ENCODE measurements at regions not wholly inside any gene's neighbourhood (a gene's known extent, or its start where the extent isn't known, plus 50 kb on each side); places are given as distances from the start of the nearest gene placed in this dataset.
"Not testable (repeated sequence)": the region's sequence is repeated elsewhere in the genome, so short reads cannot be mapped to it uniquely, and the experiment has no call there.

- DNase-seq (ENCODE audit: low spot score) = no peak
Observed at GRCh38 chr6:101113468-101114260, 232.5 kb upstream of the ASCC3 start.

DNA sequence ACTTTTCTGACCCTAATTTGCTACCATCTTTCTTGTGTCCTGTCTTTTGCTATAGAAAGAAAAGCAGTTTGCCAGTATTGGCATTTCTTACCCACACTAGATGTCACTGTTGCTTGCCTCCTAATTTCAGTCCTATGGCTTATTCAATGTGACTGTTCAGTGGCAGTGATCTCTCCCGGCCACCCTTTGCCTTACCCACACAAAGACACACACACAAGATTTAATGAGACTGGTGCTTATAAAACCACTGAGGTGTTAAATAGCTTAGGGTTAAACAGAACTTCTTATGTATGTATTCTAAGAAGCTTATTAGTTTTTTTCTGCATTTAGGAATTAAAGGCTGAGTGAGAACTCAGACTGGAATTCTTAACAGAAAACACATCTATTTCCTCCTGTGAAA lies 233.6 kb upstream of the ASCC3 start:
- DNase-seq (ENCODE audit: low spot score) = no peak

DNA sequence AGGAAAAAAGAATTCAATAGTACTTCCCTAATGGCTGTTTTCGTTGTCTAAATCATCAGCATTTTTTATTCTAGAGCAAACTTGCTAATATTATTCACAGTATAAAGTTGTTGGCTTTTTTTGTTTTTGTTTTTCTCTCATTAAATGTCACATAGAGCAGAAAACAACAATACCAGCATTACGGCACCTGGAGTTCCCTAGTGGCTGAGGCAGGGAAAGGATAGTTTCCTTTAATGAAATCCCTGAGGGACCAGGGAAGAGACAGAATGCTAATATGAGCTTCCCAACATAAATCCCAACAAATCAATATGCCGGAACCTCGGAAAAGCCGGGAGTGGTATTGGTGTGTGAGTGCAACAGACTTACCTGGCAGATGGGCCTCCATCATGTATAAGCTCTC lies 235.2 kb upstream of the ASCC3 start:
- no peak for DNase-seq (ENCODE audit: low spot score)

DNA sequence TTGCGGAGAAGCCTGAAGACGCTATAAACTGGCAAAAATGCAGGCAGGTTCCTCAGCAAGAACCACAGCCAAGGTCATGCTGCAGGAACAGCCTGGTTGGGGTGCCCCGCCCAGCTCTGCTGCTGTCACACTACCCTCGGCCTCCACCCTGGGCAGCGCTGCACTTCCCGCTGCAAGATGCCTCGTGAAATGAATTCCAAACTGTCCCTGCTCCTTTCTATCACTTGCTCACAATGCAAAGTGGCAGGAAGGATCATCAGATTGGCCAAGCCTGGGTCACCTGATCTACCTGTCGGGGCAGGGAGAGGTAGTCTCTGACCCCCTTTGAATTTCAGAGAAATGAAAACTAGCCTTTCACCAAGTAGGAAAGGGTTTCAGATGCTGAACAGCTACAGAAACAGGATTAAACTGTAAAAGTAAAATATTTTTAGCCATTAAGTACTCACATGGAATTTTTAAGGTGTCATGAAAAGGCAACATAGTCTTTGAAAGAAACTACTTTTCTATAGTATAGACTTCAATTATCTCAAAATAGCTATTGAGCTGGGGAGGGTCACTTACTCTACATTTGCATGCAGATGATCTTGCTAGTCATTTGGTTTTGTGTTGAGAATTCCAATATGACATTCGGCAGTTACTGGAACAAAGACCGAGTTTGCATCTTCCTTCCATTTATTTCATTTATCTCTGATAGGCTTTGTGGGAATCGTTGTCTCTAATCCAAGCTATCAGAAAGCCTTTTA lies 236.4 kb upstream of the ASCC3 start:
- no peak for DNase-seq (ENCODE audit: low spot score)

DNA sequence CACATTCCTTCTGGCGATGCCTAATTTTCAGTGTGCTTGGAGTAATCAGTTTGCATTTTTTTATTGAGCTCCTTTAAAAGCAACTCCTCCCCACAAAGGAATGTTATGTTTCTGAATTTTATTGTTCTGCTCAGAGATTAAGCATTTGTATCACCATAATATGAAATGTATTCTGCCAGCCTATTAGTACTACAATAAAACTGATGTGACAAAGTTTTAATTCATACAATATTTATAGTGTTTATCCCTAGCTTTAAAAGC lies 236.9 kb upstream of the ASCC3 start:
- DNase-seq (ENCODE audit: low spot score) = no peak

- DNase-seq (ENCODE audit: low spot score) = no peak
Observed at GRCh38 chr6:101120747-101121146, 239.6 kb upstream of the ASCC3 start.

GRCh38 chr6:101125380-101125971 lies 244.3 kb upstream of the ASCC3 start:
- DNase-seq (ENCODE audit: low spot score) = no peak

DNA sequence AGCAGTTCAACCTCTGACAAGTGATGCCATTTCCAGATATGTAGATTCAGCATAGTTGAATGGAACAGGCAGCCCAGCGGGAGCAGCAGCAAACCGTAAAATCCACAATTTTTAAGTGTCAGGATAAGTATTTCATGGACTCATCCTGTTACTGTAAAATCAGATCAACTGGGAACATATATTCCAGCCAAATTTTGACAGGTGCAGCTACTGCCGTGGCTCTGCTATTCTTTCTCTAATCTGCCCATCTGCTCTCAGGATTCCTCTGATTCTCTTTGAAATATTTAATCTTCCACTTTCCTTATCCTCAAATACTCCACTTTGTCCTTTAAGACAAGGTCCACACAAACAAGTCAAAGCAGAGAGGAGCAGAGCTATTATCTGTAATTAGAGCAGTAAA lies 245.4 kb upstream of the ASCC3 start:
- DNase-seq (ENCODE audit: low spot score) = no peak

DNA sequence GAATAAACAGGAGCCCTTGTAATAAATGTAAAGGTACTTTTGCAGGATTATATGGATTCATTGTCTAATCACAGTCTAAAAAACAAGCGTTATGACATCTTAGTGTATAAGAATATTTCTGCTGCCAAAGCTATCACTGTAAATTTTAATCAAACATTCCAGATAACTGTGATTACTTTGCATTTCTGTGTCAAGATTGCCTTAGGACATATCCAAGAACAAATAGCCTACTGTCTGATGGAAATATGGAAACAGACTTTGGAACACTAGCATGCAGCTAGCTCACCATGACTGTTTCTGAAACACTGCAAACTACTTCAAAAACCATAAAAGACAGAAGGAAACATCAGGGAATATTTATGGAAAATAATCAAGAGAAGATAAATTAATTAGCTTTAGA lies 248.7 kb upstream of the ASCC3 start:
- DNase-seq (ENCODE audit: low spot score) = no peak

DNA sequence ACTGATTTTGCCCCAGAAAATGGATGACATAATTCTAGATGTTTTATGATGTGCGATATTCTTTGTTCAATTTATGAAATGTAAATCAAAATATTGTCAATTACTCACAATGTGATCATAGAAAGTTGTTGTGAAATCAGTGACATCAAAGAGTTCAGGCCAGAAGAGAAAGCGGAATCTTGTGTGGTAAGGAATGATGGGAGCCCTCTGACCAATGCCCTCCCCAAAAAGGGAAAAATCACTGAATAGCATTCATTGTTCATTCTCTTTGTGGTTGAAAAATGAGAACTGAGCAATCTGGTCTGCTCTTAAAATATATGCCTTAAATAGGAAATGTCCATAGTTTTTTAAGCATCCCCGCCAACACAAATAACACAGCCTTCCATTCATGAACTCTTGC lies 247.1 kb upstream of the GRIK2 start:
- no peak for DNase-seq (ENCODE audit: low spot score)

- no peak for DNase-seq (ENCODE audit: low spot score)
Observed at GRCh38 chr6:101150226-101150625, 243.3 kb upstream of the GRIK2 start.

DNA sequence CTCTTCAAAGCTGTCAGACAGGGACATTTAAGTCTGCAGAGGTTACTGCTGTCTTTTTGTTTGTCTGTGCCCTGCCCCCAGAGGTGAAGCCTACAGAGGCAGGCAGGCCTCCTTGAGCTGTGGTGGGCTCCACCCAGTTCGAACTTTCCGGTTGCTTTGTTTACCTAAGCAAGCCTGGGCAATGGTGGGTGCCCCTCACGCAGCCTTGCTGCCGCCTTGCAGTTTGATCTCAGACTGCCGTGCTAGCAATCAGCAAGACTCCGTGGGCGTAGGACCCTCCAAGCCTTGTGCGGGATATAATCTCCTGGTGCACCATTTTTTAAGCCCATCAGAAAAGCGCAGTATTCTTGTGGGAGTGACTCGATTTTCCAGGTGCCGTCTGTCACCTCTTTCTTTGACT lies 235.9 kb upstream of the GRIK2 start:
- not testable (repeated sequence) for DNase-seq (ENCODE audit: low spot score)

DNA sequence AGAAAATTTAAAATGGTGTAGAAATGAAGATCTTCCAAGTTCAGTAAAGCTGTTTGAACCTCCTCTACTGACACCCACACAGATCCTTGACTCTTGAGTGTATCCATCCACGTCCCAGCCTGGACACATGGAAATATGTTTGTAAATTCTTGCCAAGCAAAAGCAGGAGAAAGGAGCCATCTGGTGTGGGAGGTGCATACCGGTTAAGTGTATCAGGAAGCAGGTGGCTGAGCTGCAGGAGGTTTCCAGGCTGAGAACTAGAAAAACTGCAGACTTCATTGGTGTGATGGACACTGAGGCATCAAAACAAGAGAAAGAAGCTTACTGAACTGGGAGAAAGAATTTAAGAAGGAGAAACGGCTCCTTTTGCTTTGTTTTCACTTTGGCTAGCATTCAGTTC lies 229.9 kb upstream of the GRIK2 start:
- no peak for DNase-seq (ENCODE audit: low spot score)

DNA sequence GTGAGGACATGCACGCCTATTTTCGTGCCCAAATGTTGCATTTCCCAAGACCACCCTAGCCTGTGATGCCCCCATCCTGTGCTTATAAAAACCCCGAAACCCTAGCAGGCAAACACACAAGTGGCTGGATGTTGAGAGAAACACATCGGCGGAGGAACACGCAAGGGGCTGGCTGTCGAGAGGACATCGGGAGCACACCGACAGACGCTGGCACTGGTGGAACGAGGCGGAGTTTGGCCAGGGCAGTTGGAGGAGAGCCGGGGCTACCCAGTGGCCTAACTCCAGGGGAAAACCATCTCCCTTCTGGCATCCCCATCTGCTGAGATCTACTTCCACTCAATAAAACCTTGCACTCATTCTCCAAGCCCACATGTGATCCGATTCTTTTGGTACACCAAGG lies 225.9 kb upstream of the GRIK2 start:
- no peak for DNase-seq (ENCODE audit: low spot score)

- DNase-seq (ENCODE audit: low spot score) = not testable (repeated sequence)
Observed at GRCh38 chr6:101171049-101171448, 222.5 kb upstream of the GRIK2 start.

DNA sequence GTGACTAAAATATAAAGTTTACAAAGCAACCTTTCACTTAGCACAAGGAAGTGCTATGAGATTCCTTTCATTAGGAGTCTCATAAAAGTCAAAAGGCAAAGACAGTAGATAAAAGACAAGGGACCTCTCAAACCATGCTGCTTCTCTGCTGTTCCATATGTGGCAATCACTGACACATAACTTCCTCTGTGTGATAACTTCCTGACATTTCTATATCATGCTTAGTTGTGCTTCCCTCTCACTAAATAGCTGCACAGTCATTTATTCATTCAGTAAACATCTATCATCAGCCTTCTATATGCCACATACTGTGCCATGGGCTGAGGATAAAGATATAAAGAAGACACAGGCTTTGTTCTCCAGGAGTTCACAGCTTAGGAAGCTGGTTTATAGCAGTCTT lies 214.8 kb upstream of the GRIK2 start:
- no peak for DNase-seq (ENCODE audit: low spot score)

DNA sequence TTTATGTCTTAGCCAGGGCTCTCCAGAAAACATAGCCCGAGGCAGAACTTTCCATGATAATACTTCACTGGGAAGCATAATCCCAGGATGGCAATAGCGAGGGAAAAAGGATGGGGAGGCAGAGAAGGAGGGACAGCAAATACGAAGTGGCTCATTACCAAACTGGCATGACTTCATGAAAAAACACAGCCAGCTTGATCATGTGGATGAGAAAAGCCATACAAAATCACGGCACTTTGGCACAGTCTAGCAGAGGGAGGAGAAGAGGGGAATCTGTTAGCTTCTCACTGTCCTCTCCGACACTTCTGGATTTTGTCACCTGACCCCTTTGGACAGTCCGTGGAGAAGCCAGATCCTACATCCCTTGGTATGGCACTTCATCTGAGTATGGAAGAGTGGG lies 212.5 kb upstream of the GRIK2 start:
- DNase-seq (ENCODE audit: low spot score) = no peak

GRCh38 chr6:101188285-101188798 lies 205.2 kb upstream of the GRIK2 start:
- DNase-seq (ENCODE audit: low spot score) = not testable (repeated sequence)

DNA sequence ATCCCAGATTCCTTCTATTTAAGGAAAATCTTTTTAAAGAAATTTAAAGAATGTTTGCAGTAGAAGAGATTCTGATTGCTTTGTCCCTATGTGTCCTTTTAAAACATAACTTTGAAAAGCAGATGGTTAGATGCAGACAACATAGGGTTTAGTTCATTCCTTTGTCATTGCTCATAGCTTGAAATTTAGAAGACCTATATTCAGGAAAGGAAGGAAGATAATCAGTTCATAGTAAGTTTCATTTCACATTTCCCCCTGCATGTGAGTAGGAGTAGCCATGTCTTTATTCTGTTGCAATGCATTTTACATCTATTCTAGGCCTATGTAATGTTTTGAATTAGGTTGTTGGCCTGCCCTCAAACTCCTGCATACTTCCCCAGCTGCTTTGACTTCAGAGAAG lies 197.9 kb upstream of the GRIK2 start:
- no peak for DNase-seq (ENCODE audit: low spot score)

DNA sequence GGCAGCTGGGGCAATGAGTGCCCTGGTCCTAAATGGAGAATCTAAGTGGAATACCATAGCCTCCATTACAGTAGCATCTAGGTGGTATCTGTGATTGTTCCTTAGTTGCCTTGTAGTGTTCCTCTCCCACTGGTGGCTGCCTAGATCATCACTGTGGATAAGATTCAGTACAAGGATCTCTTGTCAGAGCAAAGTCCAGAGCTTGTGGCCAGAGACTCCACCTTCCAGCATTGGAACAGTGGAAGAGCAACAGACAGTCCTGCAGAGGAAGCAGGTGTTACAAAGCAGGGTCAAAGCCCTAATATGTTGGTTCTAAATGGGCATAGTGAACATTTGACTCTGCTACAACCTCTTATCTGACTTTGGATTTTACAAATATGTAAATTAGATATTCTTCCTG lies 194.1 kb upstream of the GRIK2 start:
- DNase-seq (ENCODE audit: low spot score) = no peak

DNA sequence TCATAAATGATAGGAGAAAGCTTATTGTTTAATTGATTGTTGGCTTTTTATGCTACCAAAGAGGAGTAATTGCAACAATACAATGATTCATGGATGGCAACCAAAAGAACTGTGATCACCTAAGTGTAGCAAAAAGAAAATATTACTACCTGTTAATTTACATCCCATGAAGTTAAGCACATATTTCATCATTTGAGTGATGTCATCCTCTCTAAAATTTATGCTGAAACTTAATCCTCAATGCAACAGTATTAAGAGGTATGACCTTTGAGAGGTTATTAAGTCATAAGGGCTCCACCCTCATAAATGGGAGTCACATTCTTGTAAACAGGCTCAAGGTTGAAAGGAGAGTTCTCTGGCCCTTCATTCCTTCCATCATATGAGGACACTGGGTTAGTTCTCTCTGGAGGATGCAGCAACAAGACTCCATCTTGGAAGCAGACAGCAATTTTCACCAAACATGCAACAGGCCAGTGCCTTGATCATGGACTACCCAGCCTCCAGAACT lies 190.6 kb upstream of the GRIK2 start:
- no peak for DNase-seq (ENCODE audit: low spot score)

- DNase-seq (ENCODE audit: low spot score) = no peak
Observed at GRCh38 chr6:101203664-101204063, 189.8 kb upstream of the GRIK2 start.

DNA sequence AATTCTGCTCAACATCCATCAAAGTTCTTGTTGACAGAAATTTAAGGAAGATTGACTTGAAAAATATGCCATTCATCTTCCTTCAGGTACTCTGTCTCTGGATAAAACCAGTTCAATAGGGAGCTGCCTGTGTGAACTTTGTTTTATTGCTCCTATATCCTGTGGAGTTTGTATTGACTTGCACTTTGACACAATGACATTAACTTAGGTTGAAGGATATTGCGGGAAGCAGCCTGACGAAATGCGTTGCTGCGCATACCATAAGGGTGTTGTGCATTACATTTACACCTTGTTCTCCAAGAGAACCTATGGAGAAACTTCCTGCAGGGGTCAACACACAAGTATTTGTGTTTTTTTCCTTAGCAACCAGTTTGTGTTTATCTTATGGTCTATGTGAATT lies 185.4 kb upstream of the GRIK2 start:
- no peak for DNase-seq (ENCODE audit: low spot score)

All from CD4-positive, alpha-beta T cell treated with Interleukin-15 for 4 hours (primary cell).